HG02623 (cell line): ENCODE measurements at regions not wholly inside any gene's neighbourhood (a gene's known extent, or its start where the extent isn't known, plus 50 kb on each side); places are given as distances from the start of the nearest gene placed in this dataset.

ENCODE experiments used
- ATAC-seq: cut with Tn5 transposase; IDR thresholded peaks from one replicate; pipeline ENCODE4 v1.9.1; 2021; ENCODE audit warnings: moderate library complexity; ENCODE audit not compliant: unreplicated experiment

DNA sequence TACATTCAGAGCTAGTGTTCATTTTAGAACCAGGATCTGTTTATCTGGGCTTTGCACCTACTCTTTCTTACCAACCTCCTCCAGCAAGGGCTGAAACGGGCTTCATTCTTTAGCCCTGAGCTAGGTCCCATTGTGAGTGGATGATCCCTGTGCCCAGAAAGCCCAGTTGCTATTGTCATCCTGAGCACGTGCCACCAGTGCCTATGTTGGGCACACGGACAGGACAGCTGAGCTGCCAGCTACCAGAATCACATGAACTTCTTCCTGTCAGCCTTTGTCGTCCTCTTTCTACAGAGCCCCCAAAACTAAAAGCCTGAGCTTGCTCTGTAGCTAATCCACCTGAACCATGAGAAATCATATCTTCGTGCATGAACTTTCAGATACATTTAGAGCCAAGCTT, 74.4 kb upstream of the NTM start:
- no peak for ATAC-seq

DNA sequence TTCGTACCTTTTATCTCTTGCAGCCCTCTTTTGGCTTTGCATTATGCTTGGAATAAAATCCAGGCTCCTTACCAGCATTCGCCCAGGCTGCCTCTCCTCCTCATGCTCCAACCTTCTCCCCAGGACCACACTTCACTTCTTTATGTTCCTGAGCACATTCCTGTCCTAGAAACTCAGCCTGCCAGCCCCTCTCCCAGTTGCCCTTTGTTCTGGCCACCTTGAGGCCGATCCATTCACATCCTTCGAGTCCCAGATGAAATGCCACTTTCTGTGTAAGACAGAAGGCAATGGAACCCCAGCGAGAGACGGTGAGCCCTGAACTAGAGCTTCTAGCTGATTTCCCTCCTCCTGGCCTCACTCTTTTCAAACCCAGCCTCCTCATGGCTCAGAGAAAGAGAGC, 73.0 kb upstream of the NTM start:
- ATAC-seq: no peak

DNA sequence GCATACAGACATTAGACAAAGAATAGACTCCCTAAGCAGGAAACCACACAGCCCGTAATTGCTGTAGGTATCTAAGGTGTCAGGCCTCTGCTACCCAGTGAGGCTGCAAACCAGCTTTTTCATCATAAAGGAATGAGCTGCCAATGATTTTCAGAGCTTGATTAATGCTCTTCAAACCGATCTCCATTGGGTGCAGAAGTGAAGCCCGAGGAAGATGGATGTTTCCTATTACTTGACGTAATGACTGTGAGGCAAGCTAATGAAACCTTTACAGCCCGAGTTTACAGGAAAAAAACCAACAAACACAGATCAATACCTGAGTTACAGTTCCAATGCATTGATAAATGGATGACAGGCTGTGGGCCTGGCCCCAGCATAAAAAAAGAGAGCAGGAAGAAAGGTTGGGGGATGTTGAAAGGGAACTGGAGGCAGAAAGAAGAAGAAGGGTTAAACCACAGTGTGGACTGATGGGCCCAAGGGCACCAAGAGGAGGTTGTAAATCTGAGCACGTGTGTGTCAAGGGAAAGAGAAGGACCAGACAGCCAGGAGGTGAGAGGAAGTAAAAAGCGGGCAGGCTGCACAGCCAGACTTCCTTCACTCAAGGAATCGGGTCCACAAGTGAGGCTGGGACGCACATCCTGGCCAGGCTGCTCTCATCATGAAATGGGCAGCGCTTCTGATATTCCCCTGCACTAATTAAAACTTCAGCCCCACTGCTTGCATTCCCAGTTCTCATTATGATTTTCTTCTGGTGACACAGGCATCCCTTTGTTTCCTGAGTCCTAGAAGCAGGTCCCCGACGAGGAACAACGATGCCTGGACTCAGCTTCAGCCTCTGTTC, 70.6 kb upstream of the NTM start:
- no peak for ATAC-seq

GRCh38 chr11:131300439-131300717, 70.0 kb upstream of the NTM start:
- no peak for ATAC-seq

GRCh38 chr11:131301306-131301705, 69.1 kb upstream of the NTM start:
- ATAC-seq: no peak

DNA sequence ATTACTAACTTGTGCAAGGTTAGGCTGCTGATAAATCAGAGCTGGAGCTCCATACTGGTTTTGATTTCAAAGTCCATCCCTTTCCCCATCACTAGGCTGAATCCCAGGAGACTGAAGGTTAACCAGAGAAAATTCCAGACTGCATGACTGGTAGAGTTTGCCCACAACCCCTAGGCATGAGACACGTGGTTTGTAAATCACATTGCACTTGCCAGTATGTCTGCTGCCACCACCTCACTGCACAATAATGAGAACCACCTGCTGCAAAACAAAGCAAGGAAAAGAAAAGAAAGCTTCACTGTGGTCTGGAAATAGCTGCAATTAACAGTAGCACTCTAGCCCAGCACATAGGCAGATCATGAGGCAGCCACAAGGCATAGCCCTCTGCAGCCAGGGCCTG, 67.6 kb upstream of the NTM start:
- no peak for ATAC-seq

GRCh38 chr11:131303611-131304119, 66.8 kb upstream of the NTM start:
- ATAC-seq: no peak

DNA sequence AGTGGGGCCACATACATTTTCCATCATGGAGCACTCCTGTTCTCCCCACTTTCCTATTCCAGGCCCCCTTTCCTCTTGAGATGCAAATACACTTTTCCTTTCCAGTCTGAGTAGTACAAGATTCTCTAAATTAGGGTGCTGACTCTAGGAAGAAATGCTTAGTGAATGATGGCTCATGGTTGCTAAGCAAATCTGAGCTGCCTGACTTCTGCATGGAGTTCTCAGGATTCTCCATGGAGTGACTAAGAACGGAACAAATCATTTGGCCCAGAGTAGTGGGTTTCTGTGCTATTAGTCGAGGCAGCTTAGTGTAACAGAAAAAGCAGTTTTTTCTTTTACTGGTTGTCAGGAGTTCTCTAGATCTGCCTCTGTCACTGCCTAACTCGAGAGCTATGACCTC, 65.4 kb upstream of the NTM start:
- no peak for ATAC-seq

- no peak for ATAC-seq
These were observed 62.9 kb upstream of the NTM start for GRCh38 chr11:131307506-131307905.

GRCh38 chr11:131309776-131310175, 60.6 kb upstream of the NTM start:
- ATAC-seq: no peak

GRCh38 chr11:131311776-131312514, 58.5 kb upstream of the NTM start:
- no peak for ATAC-seq
